HG03097 (cell line): ENCODE measurements at regions not wholly inside any gene's neighbourhood (a gene's known extent, or its start where the extent isn't known, plus 50 kb on each side); places are given as distances from the start of the nearest gene placed in this dataset.

Source experiments
- ATAC-seq: cut with Tn5 transposase; IDR thresholded peaks from one replicate; pipeline ENCODE4 v1.9.1; 2021; ENCODE audit not compliant: unreplicated experiment, low FRiP score

DNA sequence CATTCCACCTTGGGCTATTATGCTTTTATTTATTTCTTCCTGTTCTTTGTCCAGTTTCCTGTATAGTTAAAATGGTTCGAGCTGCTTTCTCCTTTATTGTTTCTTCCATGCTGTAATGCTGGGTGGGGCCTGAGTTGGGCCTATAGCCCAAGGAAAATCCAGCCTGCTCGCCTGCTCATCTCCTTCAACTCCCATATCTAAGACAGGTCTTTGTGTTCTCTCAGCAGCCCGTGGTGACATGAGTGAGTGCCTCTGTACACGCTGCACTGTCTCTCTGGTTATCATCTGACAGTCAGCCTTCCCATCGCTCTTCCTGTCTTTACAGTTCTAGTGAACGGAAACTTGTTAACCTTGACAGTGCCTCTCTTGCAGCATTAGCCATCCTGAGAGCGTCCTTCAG, 221.9 kb upstream of the SLC10A2 start:
- ATAC-seq, result no peak

- no peak for ATAC-seq
Observed at GRCh38 chr13:103287659-103288058, 221.4 kb upstream of the SLC10A2 start.

- no peak for ATAC-seq
Observed at GRCh38 chr13:103284466-103284865, 218.2 kb upstream of the SLC10A2 start.

DNA sequence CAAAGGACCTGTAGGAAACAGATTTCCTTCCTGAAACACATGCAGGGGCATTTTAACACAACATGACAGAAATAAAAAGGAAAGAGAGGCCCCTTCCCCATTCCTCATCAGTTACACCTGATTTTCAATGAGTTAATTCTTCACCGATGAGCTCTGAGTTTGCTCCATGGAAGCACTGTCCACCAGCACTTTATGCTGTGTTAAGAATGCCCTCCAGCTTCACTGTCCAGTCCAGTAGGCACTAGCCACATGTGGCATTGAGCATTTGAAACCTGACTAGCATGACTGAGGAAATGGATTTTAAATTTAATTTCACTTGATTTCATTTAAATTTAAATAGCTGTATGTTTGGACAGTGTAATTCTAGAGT, 217.2 kb upstream of the SLC10A2 start:
- no peak for ATAC-seq

DNA sequence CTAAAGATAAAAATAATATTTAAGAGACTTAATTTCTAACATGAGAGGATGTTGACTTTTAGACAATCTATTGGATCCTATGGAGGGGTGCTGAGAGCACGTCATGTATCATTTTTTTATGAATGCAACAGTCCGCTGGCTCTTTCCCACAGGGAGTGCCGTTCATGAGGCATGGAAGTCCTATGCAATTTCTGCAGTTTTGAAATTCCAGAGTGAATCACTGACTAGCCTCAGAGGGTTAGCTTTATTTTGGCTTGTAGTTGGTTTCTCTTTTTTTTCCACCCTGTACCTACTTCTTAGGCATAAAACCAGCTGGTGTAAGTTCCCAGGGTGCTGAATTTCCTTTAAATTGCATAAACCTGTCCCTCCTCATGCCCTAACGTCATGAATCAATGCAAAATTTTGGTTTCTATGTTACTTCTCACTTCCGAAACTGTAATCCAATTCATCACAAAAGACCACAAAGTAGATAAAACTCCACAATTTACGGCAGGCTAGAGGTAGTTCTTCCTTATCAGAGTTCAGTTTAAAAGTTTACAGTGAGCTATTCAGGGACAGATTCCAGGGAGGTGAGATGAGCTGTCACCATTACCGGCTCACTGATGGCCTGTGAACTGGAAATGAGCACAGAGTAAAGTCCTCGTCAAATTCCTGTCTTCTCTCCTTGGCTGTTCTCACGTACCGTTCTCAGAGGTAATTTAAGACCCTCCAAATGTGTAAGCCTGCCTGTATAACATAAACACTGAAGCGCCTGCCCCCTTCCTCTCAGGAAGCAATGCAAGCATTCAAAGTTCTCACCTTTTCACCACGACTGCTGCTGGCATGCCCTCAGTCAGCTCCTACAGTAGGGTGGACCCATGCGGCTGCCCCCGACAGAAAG, 216.6 kb upstream of the SLC10A2 start:
- ATAC-seq, result no peak

DNA sequence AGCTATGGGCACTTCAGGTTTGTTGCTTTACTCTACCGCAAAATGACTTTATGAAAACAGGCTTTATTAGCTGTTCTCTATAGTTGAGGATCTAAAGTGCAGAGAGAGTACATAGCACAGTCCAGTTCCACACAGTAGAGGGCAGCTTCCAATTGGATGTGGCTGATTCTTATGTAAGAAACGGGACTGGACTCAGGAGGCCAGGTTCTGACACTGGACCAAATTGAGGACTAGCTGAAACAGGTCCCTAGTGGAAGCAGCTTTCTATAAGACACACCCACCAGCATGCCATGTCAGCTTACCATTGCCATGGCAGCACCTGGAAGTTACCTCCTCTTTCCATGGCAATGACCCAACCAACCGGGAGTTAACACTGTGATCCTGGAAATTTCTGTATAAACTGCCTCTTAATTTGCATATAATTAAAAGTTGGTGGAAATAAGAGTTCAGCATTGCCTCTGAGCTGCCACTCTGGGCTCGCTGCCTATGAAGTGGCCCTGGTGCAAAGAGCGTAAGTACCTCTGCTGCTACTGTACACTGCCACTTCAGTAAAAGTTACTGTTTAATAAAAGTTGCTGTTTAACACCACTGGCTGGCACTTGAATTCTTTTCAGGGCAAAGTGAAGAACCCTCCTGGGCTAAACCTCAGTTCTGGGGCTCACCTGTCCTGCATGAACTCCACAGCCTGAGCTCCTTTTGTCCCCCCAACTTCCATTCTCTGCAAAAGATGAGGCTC, 211.9 kb upstream of the SLC10A2 start:
- no peak for ATAC-seq

- ATAC-seq, result peak; percentile 81
Observed at GRCh38 chr13:103276775-103277498, 210.7 kb upstream of the SLC10A2 start.

DNA sequence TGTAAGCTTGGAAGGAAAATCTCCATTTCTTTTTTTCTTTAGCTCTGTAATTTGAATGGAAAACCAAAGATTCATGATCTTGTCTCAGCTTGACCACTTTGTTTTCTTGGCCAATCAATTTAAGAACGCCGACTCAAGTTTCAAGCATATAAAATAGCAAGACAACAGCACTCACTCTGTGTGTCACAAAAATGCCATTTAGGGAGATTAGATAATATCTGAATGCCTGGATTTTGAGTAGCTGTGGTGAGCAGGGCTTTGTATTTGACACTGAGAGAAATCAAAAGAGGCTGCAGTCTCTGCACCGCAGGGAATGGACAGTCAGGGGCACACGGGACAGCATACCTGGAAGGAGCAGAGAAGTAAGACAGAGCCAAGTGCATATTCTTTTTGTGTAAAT, 209.5 kb upstream of the SLC10A2 start:
- ATAC-seq, result no peak

DNA sequence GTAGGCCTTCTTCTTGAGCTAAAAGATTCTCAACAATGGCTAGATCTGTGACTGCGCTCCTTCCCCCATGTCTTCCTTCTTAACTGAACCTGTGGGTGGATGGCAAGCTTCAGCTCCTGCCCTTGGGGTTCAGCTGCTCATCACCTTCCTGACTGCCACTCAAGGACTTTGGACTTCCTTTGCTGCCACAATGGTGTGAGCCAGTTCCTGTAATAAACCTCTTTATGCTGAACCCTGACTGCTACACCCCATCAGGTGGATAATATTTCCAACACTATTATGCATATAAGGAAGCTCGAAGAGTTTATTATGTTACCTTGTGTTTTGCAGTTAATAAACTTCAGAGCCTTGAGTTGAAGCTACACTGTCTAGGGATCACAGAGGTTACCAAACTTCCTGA, 208.9 kb upstream of the SLC10A2 start:
- ATAC-seq, result no peak

- ATAC-seq, result no peak
Observed at GRCh38 chr13:103273825-103274224, 207.6 kb upstream of the SLC10A2 start.

DNA sequence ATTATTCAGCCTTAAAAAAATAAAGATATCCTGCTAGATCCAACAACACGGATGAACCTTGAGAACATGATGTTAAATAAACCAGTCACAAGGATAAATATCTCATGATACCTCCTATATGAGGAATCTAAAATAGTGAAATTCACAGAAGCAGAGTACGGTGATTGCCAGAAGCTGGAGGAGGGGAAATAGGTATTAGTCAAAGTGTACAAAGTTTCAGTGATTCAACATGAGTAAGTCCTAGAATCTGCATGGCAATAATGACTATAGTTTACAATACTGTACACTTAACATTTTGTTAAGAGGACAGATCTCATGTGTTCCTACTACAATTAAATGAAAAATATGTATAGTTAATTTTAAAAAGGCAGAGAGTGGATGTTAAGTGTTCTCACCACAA, 206.6 kb upstream of the SLC10A2 start:
- no peak for ATAC-seq

- ATAC-seq, result no peak
Observed at GRCh38 chr13:103263448-103263847, 197.2 kb upstream of the SLC10A2 start.

GRCh38 chr13:103255587-103256301, 189.5 kb upstream of the SLC10A2 start:
- no peak for ATAC-seq

DNA sequence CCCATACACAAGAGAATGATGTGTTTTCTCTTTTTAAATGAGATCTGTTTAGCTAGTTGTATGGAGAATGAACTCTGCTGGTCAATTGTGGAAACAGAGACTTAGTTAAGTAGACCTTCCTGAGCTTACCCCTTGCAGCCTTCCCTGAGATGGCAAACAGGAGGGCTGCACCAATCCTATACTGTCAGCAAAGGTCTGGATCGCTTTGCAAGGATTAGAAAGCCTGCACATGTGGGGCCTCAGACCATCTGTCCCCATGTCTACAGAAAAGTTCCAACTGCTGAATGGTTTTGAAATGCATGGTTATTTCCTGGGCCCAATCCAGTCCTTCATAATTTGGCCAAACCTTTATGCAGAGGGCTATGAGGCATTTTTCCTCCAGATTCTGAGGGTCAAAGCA, 183.9 kb upstream of the SLC10A2 start:
- no peak for ATAC-seq

DNA sequence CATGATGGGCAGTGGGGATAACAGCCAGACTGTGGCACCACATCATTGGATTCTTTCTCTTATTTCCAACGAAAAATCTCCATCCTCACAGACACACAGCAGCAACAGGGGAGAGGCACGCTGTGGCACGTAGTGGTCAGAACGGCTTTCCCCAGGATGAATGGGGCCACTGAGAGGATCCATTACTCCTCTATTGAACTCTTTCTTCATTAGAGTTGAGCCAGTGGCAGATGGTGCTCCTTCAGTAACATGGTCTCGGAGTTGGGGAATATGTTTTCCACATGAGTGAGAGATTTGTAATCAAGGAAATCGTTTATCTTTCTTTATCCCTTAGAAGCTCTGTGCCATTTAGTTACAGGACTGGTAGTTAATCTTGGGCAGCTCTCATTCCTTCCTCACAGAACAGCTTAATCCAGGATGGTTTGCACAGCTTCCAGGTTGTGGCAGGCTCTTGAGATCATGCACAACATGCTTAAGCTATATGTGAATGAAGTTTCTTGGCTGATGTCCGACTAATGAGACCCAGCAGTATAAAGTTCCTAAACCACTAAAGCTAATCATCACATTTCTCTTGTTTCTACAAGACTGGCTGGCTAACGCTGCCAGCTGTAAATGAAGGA, 180.5 kb upstream of the SLC10A2 start:
- ATAC-seq, result no peak

DNA sequence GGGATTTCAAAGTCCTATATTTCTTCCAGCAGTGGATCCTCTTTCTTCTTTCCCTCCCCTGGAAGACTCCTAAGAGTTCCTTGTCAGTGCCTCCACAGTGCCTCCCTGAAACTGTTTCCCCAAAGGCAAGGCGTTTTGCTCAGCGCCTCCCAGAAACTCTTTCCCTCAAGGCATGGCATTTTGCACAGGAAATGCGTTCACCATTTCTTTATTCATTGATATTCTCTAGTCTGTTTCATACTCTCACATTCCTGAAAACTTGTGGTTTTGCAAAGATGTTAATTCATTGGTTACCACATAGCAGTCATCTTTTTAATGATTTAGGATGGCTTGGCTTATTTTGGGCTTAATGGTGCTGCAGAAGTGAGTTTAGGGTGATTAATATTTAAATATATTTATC, 177.3 kb upstream of the SLC10A2 start:
- ATAC-seq, result no peak

DNA sequence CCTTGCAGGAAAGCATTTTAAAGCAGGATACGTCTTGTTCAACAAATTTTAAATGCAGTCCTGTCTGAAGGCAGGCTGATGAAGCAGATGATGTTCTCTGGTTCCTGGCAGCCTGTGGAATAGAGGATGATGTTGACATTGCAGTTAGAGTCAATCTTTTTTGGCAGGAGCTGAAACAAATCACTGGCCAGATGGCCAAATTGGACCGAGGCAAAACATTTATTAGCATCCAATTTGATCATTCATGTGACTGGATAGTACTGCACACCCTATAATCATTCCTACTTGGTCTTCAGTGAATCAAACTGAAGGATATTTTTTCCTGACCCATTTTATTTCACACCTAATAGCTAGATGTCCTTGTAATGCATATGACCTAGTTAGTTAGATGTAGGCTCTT, 172.2 kb upstream of the SLC10A2 start:
- ATAC-seq, result no peak

DNA sequence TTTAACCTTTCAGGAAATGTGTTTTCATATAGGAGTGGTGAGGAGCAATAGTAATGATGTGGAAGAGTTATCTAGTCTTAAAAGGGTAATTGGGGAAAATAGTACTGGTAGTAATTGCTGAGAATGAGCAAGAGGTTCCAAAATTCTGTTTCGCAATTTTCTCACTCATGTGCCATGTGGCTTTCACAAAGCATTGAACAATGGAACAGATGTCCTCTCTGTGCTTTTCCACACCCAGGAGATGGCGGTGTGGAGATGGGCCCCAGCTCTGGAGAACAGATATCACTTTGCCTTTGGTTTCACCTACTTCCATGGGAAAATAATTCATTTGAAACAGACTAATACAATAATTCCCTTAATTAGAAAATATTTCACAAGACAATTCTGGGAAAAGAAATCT, 170.0 kb upstream of the SLC10A2 start:
- ATAC-seq, result no peak

DNA sequence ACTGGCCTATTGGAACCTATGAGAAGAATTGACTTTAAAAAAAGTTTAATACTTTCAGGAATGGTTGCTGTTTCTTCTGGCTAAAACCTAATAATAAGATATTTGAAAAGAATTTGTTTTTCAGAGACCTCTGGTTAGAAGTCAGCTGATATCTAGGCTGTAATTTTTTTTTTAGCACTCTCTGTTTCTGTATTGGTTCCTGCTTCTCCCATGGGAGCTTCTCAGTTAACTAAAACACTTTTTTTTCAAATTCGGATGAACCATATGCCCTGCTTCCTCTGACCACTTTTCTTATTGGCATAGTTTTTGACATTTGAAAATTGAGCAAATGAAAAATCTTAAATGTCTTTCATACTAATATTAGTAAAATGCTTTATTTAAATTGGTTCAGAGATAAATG, 163.5 kb upstream of the SLC10A2 start:
- ATAC-seq, result no peak

- ATAC-seq, result no peak
Observed at GRCh38 chr13:103224804-103225203, 158.6 kb upstream of the SLC10A2 start.
